ENCODE measurements at regions not wholly inside any gene's neighbourhood (a gene's known extent, or its start where the extent isn't known, plus 50 kb on each side); places are given as distances from the start of the nearest gene placed in this dataset.
"Not testable (repeated sequence)": the region's sequence is repeated elsewhere in the genome, so short reads cannot be mapped to it uniquely, and the experiment has no call there.

GRCh38 chr1:149279512-149279911 lies 176.2 kb upstream of the NBPF9 start:
- TF ChIP-seq, protein P1, sequence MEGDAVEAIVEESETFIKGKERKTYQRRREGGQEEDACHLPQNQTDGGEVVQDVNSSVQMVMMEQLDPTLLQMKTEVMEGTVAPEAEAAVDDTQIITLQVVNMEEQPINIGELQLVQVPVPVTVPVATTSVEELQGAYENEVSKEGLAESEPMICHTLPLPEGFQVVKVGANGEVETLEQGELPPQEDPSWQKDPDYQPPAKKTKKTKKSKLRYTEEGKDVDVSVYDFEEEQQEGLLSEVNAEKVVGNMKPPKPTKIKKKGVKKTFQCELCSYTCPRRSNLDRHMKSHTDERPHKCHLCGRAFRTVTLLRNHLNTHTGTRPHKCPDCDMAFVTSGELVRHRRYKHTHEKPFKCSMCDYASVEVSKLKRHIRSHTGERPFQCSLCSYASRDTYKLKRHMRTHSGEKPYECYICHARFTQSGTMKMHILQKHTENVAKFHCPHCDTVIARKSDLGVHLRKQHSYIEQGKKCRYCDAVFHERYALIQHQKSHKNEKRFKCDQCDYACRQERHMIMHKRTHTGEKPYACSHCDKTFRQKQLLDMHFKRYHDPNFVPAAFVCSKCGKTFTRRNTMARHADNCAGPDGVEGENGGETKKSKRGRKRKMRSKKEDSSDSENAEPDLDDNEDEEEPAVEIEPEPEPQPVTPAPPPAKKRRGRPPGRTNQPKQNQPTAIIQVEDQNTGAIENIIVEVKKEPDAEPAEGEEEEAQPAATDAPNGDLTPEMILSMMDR (IDR thresholded peaks at IDR 0.05): not testable (repeated sequence)
- not testable (repeated sequence) for TF ChIP-seq EZH2 (IDR thresholded peaks at IDR 0.05; ENCODE audit: borderline replicate concordance, insufficient read depth, low read depth, low read length, poor library complexity, severe bottlenecking)

Measured in B cell (primary cell).